RKO (cell line): ENCODE measurements at regions not wholly inside any gene's neighbourhood (a gene's known extent, or its start where the extent isn't known, plus 50 kb on each side); places are given as distances from the start of the nearest gene placed in this dataset.
"Not testable (repeated sequence)": the region's sequence is repeated elsewhere in the genome, so short reads cannot be mapped to it uniquely, and the experiment has no call there.

Experiments used
- DNase-seq: peaks from one replicate; pipeline ENCODE4 v3.0.0-alpha.2; 2016; ENCODE audit warnings: low spot score

GRCh38 chr2:41160439-41160838 is 708.5 kb upstream of the SLC8A1 start:
- peak; percentile 21 for DNase-seq

DNA sequence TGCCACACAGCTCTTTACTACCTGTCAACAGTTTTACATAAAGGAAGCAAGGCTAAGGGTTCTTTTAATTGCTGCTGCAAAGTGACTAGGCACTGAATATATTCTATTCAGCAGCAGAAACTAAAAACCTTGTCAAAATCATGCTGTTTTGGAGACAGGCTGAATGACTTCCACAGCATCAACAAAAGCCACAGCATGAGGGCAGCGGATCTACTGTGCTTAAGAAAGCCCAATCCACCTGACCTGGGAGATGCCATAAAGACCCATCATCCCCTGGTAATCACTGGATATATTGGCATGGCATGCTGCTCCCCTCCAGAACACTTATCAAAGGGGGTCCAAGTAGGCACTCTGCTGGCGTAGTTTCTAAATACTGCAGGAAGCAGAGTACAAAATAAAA is 715.1 kb upstream of the SLC8A1 start:
- no peak for DNase-seq

GRCh38 chr2:41169744-41170143 is 717.9 kb upstream of the SLC8A1 start:
- DNase-seq = no peak

GRCh38 chr2:41170589-41170988 is 718.7 kb upstream of the SLC8A1 start:
- no peak for DNase-seq

GRCh38 chr2:41180387-41180786 is 728.5 kb upstream of the SLC8A1 start:
- no peak for DNase-seq

GRCh38 chr2:41182961-41183360 is 731.1 kb upstream of the SLC8A1 start:
- DNase-seq = no peak

DNA sequence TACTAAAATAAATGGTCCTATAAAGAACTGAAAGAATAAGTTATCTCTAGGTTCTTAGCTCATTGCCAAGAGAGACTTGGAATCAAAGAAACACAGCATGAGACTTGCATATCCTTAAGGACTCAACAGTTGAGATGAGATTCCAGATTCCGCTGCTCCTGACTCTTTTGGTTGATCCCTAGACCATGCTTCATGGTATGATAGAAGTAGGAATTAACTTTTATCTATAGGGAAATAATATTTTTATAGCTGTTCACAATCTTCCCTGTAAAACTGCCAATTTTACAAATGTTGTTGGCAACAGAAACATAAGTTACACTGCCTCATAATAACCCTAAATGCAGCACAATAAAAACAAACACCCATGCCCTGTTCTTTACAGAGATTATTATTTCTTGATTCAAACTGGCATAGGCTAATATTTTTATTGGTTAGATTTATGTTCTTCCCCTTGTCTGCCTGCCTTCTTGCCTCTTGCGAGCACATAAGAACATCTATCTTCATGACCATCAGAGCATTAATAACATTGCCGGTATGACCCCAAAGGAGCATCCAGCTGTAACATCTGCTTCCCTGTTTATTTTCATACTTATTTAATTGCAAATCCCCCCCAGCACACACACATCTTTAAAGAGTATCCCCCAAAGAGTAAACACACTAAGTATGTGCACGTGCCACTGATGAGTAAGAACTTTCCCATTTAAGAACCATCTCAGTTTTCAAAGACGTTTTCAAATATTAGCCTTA is 735.7 kb upstream of the SLC8A1 start:
- no peak for DNase-seq

- no peak for DNase-seq
Measured at GRCh38 chr2:41194230-41194629, 742.3 kb upstream of the SLC8A1 start.

GRCh38 chr2:41197781-41198180 is 745.9 kb upstream of the SLC8A1 start:
- DNase-seq = peak; percentile 3

DNA sequence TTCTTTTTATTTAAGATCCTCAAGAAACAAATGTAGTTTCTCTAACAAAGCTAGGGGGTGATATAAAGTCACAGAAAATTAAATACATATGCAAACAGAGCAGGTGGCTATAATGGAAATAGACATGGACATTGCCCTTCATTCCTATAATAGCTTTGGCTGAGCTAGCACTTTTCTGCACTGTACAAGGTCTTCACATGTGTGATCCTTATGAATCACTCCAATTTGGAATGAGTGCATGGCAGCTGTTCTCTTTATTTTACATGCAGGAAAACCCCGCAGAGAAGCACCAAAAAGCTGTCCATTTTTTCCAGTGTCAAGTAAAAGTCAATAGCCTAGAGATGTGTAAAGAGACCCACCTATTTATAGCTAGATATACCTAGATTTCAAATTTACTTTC is 747.4 kb upstream of the SLC8A1 start:
- DNase-seq = no peak

- no peak for DNase-seq
Measured at GRCh38 chr2:41204315-41204714, 752.4 kb upstream of the SLC8A1 start.

GRCh38 chr2:41206004-41206403 is 754.1 kb upstream of the SLC8A1 start:
- no peak for DNase-seq

DNA sequence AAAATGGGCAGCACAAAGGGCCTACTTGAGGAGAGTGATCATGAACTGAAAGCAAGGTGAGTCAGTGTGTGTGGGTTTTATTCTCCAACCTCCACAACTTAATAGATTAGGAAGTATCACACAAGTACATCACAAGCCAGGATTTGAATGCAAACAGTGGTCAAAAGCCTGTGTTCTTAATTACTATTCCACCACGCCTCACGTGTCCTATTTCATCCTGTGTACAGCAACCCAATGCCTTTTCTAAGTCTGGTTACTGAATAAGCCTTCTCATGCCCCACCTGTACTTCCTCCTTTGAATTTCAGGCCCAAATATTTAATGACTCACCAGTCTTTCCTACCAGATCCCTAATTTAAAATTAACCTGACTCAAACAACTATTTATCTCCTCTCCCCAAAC is 755.7 kb upstream of the SLC8A1 start:
- DNase-seq = no peak

- not testable (repeated sequence) for DNase-seq
Measured at GRCh38 chr2:41210030-41210429, 758.1 kb upstream of the SLC8A1 start.

DNA sequence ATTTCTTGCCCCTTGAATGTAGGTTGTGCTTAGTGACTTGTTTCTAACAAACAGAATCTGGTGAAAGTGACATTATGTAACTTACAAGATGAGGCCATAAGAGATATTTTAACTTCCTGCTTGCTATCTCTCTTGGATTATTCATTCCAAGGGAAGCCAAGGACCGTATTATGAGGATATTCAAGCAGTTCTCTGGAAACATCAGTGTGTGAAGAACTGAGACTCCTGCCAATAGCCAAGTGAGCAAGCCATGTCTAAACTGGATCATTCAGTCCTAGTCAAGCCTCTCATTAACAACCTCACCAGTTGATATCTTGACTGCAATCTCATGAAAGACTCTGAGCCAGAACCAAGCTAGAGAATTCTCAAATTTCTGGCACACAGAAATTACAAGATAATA is 765.1 kb upstream of the SLC8A1 start:
- no peak for DNase-seq

GRCh38 chr2:41222593-41222992 is 770.7 kb upstream of the SLC8A1 start:
- DNase-seq = no peak

GRCh38 chr2:41234093-41234492 is 782.2 kb upstream of the SLC8A1 start:
- no peak for DNase-seq

DNA sequence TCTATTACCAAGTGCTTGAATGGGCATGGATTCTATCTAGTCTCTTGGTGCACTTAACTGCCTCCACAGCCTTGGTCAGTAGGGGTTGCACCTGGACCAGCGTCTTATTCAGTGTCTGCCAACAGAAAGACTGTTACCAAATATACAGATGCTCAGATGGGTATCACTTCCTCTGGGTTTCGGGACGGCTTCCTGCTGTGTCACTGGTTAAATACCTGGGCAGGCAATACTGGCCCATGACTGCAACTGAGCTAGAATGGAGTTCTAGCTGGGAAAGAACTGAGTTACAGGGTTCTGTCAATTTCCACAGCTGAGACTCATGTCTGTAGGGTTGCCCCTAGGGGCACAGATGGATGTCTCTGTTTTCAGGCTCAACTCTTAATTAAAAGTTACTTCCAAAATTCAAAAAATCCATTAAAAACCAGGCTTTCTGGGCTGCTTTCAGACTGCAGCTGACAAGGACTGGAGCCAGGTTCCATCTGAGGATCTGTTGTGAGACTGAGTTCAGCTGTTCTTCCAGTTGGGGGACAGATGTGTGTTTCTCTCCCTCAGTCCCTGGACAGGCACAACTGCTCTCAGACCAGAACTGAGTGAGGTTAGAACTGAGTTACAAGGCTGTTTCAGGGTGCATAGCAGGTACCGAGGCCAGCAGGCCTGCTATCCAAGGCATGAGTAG is 789.6 kb upstream of the SLC8A1 start:
- no peak for DNase-seq

- no peak for DNase-seq
Measured at GRCh38 chr2:41242001-41242331, 790.1 kb upstream of the SLC8A1 start.

- DNase-seq = no peak
Measured at GRCh38 chr2:41267929-41268659, 779.7 kb upstream of the PKDCC start.

GRCh38 chr2:41283079-41283775 is 764.6 kb upstream of the PKDCC start:
- DNase-seq = no peak

GRCh38 chr2:41293491-41293890 is 754.3 kb upstream of the PKDCC start:
- no peak for DNase-seq

GRCh38 chr2:41294331-41294730 is 753.5 kb upstream of the PKDCC start:
- DNase-seq = no peak
